ENCODE measurements at regions not wholly inside any gene's neighbourhood (a gene's known extent, or its start where the extent isn't known, plus 50 kb on each side); places are given as distances from the start of the nearest gene placed in this dataset.

GRCh38 chr12:41981758-41982157, 162.9 kb downstream of the GXYLT1 start:
- TF ChIP-seq EP300 (conservative IDR thresholded peaks at IDR 0.05; ENCODE audit: poor library complexity, severe bottlenecking) = no peak
- TF ChIP-seq CTCF (IDR thresholded peaks at IDR 0.05; ENCODE audit: poor library complexity, severe bottlenecking) = no peak
- no peak for TF ChIP-seq REST (IDR thresholded peaks at IDR 0.05; ENCODE audit: borderline replicate concordance)
- TF ChIP-seq EZH2 (IDR thresholded peaks at IDR 0.05; ENCODE audit: borderline replicate concordance, insufficient read depth, low read length, poor library complexity, severe bottlenecking) = no peak
- TF ChIP-seq RAD21 (conservative IDR thresholded peaks at IDR 0.05) = no peak
- TF ChIP-seq TAF1 (IDR thresholded peaks at IDR 0.05; ENCODE audit: low read depth) = no peak
- TF ChIP-seq SMC3 (conservative IDR thresholded peaks at IDR 0.05; ENCODE audit: poor library complexity) = no peak

Measured in neural cell (in vitro differentiated cells).